ENCODE measurements at regions not wholly inside any gene's neighbourhood (a gene's known extent, or its start where the extent isn't known, plus 50 kb on each side); places are given as distances from the start of the nearest gene placed in this dataset.

- DNase-seq (ENCODE audit: low read depth in 2 of 3, low spot score in 2 of 3) = no peak
Measured at GRCh38 chr18:38963943-38964660, 1398.5 kb upstream of the CELF4 start.

GRCh38 chr18:38961880-38962279 lies 1396.3 kb upstream of the CELF4 start:
- no peak for DNase-seq (ENCODE audit: low read depth in 2 of 3, low spot score in 2 of 3)

- DNase-seq (ENCODE audit: low read depth in 2 of 3, low spot score in 2 of 3) = no peak
Measured at GRCh38 chr18:38957736-38958135, 1392.1 kb upstream of the CELF4 start.

GRCh38 chr18:38956068-38956467 lies 1390.5 kb upstream of the CELF4 start:
- DNase-seq (ENCODE audit: low read depth in 2 of 3, low spot score in 2 of 3) = no peak

- DNase-seq (ENCODE audit: low read depth in 2 of 3, low spot score in 2 of 3) = no peak
Measured at GRCh38 chr18:38951633-38952032, 1386.0 kb upstream of the CELF4 start.

- no peak for DNase-seq (ENCODE audit: low read depth in 2 of 3, low spot score in 2 of 3)
Measured at GRCh38 chr18:38948436-38948835, 1382.8 kb upstream of the CELF4 start.

GRCh38 chr18:38944446-38945024 lies 1378.9 kb upstream of the CELF4 start:
- DNase-seq (ENCODE audit: low read depth in 2 of 3, low spot score in 2 of 3) = no peak

- no peak for DNase-seq (ENCODE audit: low read depth in 2 of 3, low spot score in 2 of 3)
Measured at GRCh38 chr18:38941711-38942561, 1376.3 kb upstream of the CELF4 start.

- peak; percentile 47 to 76 (median 69) for DNase-seq (ENCODE audit: low read depth in 2 of 3, low spot score in 2 of 3)
Measured at GRCh38 chr18:38940863-38941531, 1375.4 kb upstream of the CELF4 start.

GRCh38 chr18:38940475-38940862 lies 1374.9 kb upstream of the CELF4 start:
- DNase-seq (ENCODE audit: low read depth in 2 of 3, low spot score in 2 of 3) = no peak

- DNase-seq (ENCODE audit: low read depth in 2 of 3, low spot score in 2 of 3) = no peak
Measured at GRCh38 chr18:38933910-38934510, 1368.4 kb upstream of the CELF4 start.

GRCh38 chr18:38933322-38933721 lies 1367.7 kb upstream of the CELF4 start:
- no peak for DNase-seq (ENCODE audit: low read depth in 2 of 3, low spot score in 2 of 3)

GRCh38 chr18:38932752-38933151 lies 1367.2 kb upstream of the CELF4 start:
- no peak for DNase-seq (ENCODE audit: low read depth in 2 of 3, low spot score in 2 of 3)

GRCh38 chr18:38931754-38932050 lies 1366.1 kb upstream of the CELF4 start:
- no peak for DNase-seq (ENCODE audit: low read depth in 2 of 3, low spot score in 2 of 3)

GRCh38 chr18:38930881-38931753 lies 1365.5 kb upstream of the CELF4 start:
- DNase-seq (ENCODE audit: low read depth in 2 of 3, low spot score in 2 of 3) = no peak

- peak in 1 of 3 donors; percentile 4 for DNase-seq (ENCODE audit: low read depth in 2 of 3, low spot score in 2 of 3)
Measured at GRCh38 chr18:38923540-38923939, 1357.9 kb upstream of the CELF4 start.

- DNase-seq (ENCODE audit: low read depth in 2 of 3, low spot score in 2 of 3) = peak in 2 of 3 donors; percentile 33 to 65
Measured at GRCh38 chr18:38923126-38923525, 1357.5 kb upstream of the CELF4 start.

- DNase-seq (ENCODE audit: low read depth in 2 of 3, low spot score in 2 of 3) = no peak
Measured at GRCh38 chr18:38909972-38910371, 1344.4 kb upstream of the CELF4 start.

- DNase-seq (ENCODE audit: low read depth in 2 of 3, low spot score in 2 of 3) = no peak
Measured at GRCh38 chr18:38902796-38903195, 1337.2 kb upstream of the CELF4 start.

- no peak for DNase-seq (ENCODE audit: low read depth in 2 of 3, low spot score in 2 of 3)
Measured at GRCh38 chr18:38900445-38900844, 1334.8 kb upstream of the CELF4 start.
